Psoas muscle (tissue), 7 donors: ENCODE measurements at regions not wholly inside any gene's neighbourhood (a gene's known extent, or its start where the extent isn't known, plus 50 kb on each side); places are given as distances from the start of the nearest gene placed in this dataset.
A peak's percentile ranks its signal among the peaks of the same experiment; 100 is the strongest.
"Not testable (repeated sequence)": the region's sequence is repeated elsewhere in the genome, so short reads cannot be mapped to it uniquely, and the experiment has no call there.

Source experiments
- ATAC-seq, 4 donors: fragments of 200-7000 bp; cut with Tn5 transposase; one replicate each; pipeline ENCODE4 v1.9.1; 2020; ENCODE audit warnings: moderate library complexity in 3 of 4, mild to moderate bottlenecking in 2 of 4
- DNase-seq, 2 donors: peaks; one replicate each; pipeline ENCODE4 v3.0.0-alpha.2; 2020
- H3K27ac ChIP-seq: fragments of 200-600 bp; one replicate; pipeline ENCODE4 v1.8.0; 2022
- H3K27me3 ChIP-seq, 3 donors: fragments of 200-600 bp in 1 of 3; one replicate each; pipeline versions ENCODE4 v1.6.1 to v1.8.0; 2013 to 2022; ENCODE audit warnings: low read length in 2 of 3, mild to moderate bottlenecking in 2 of 3, moderate library complexity in 1 of 3; ENCODE audit not compliant: insufficient read depth in 3 of 3
- H3K36me3 ChIP-seq, 2 donors: fragments of 200-600 bp in 1 of 2; one replicate each; pipeline versions ENCODE4 v1.6.1 to v1.8.0; 2013 to 2022; ENCODE audit warnings: low read depth in 1 of 2, mild to moderate bottlenecking in 1 of 2, moderate library complexity in 1 of 2; ENCODE audit not compliant: insufficient read depth in 1 of 2
- H3K4me1 ChIP-seq: fragments of 200-600 bp; one replicate; pipeline ENCODE4 v1.8.0; 2022
- H3K4me3 ChIP-seq: fragments of 200-600 bp; one replicate; pipeline ENCODE4 v1.8.0; 2022; ENCODE audit warnings: mild to moderate bottlenecking
- H3K9me3 ChIP-seq: fragments of 200-600 bp; one replicate; pipeline ENCODE4 v1.8.0; 2022
- WGBS, 3 donors: extraction: QIAGEN DNeasy Blood & Tissue Kit; methylation state at CpG; one replicate each; pipeline versions ENCODE4 v1.1.6 to v1.1.7; 2013; 5-methylcytosine and 5-hydroxymethylcytosine counted together
- intact Hi-C, 2 donors: fragments of 100-400 bp; cut with DNase I; formaldehyde crosslinking; loops; one replicate each; pipeline versions ENCODE4 v1.11.0 to v1.14.2; 2022
- donor health status: healthy with polysubstance abuse.
- donor health status: DM: no; HTN: no; CAD: no; lungs with moderate emphysema.
- donor health status: Bipolar disorder and iron deficiency.
- donor health status: healthy.
- donor health status: DM: yes; HTN: yes; CAD: no.
- donor health status: DM: no; HTN: no; CAD: no.
- donor health status: DM: yes; HTN: yes; CAD: no.

DNA sequence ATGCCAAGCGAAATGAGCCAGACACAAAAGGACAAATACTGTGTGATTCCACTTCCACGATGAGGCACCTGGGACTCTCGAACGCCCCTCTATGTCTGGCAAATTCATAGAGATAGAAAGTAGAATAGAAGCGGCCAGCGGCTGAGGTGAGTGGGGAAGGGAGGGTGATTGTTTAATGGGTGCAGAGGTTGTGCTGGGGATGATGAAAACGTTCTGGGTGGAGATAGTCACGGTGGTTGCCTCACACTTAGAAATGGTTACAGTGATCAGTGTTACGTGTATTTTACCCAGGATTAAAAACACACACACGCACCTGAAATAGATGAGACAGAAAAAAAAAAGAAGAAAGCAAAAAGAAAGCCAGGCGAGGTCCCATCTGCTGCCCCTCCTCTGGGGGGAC lies 4057.0 kb upstream of the TPTE start:
- H3K9me3 ChIP-seq, H3K27me3 ChIP-seq, H3K4me3 ChIP-seq, ATAC-seq, H3K27ac ChIP-seq, DNase-seq, intact Hi-C loops, H3K4me1 ChIP-seq, H3K36me3 ChIP-seq: not testable (repeated sequence)
- WGBS, 3 donors, result no CpG with 5 or more reads among the region's 11 CpGs

- DNase-seq, H3K27me3 ChIP-seq, H3K4me1 ChIP-seq, H3K27ac ChIP-seq, H3K9me3 ChIP-seq, H3K36me3 ChIP-seq, intact Hi-C loops, H3K4me3 ChIP-seq: not testable (repeated sequence)
- ATAC-seq, result peak in 1 of 4 donors; percentile 12
- WGBS, 3 donors, result no CpG with 5 or more reads among the region's 62 CpGs
Measured at GRCh38 chr21:6466081-6466698, 4055.2 kb upstream of the TPTE start.

- ATAC-seq, result peak in 1 of 4 donors; percentile 40
Measured at GRCh38 chr21:6466707-6467106, 4054.7 kb upstream of the TPTE start.

GRCh38 chr21:6467189-6467774 lies 4054.1 kb upstream of the TPTE start:
- intact Hi-C loops, H3K36me3 ChIP-seq, H3K9me3 ChIP-seq, DNase-seq, H3K27ac ChIP-seq, H3K27me3 ChIP-seq, H3K4me1 ChIP-seq, H3K4me3 ChIP-seq: not testable (repeated sequence)
- ATAC-seq, result peak in 1 of 4 donors; percentile 56
- 2% methylated on average over 8 of the region's 60 CpGs; no CpG with 5 or more reads in 2 of the 3 donors for WGBS, 3 donors

More at GRCh38 chr21:6466707-6467106, 4054.7 kb upstream of the TPTE start:
- intact Hi-C loops, H3K4me3 ChIP-seq, DNase-seq, H3K4me1 ChIP-seq, H3K27me3 ChIP-seq, H3K27ac ChIP-seq, H3K9me3 ChIP-seq, H3K36me3 ChIP-seq: not testable (repeated sequence)
- no CpG with 5 or more reads among the region's 33 CpGs for WGBS, 3 donors

GRCh38 chr21:6467907-6468306 lies 4053.5 kb upstream of the TPTE start:
- H3K9me3 ChIP-seq, ATAC-seq: not testable (repeated sequence)
- no CpG with 5 or more reads among the region's 55 CpGs for WGBS, 3 donors

GRCh38 chr21:6468331-6468860 lies 4053.0 kb upstream of the TPTE start:
- H3K4me1 ChIP-seq, H3K27ac ChIP-seq, H3K27me3 ChIP-seq, ATAC-seq, intact Hi-C loops, H3K9me3 ChIP-seq, H3K4me3 ChIP-seq, H3K36me3 ChIP-seq: not testable (repeated sequence)
- no CpG with 5 or more reads among the region's 34 CpGs for WGBS, 3 donors
- peak in 1 of 2 donors; percentile 6 for DNase-seq

More at GRCh38 chr21:6467907-6468306, 4053.5 kb upstream of the TPTE start:
- DNase-seq, H3K36me3 ChIP-seq, intact Hi-C loops, H3K27me3 ChIP-seq, H3K4me1 ChIP-seq, H3K27ac ChIP-seq, H3K4me3 ChIP-seq: not testable (repeated sequence)

GRCh38 chr21:6474250-6474968 lies 4047.0 kb upstream of the TPTE start:
- H3K9me3 ChIP-seq, intact Hi-C loops, ATAC-seq, DNase-seq, H3K27ac ChIP-seq, H3K36me3 ChIP-seq, H3K4me3 ChIP-seq, H3K4me1 ChIP-seq, H3K27me3 ChIP-seq: not testable (repeated sequence)
- WGBS, 3 donors, result no CpG with 5 or more reads among the region's 25 CpGs

DNA sequence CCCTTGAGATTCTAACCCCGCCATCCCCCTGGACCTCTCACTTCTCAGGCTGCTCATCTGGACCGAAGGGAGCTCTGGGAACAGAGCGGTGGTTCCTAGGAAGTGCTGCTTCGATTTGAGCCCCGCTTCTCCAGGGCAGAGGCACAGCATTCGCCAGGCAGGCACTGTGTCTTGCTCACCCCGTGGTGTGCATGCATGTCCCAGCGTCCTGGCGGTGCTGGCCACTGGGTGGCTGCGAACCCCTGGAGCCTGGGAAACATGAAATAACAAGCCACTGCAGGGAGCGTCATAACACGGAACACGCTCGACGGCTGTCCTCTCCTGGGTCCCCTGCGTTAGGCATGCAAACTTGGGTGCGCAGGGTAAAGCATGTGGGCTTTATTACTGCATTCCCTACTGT lies 4040.3 kb upstream of the TPTE start:
- DNase-seq, ATAC-seq, intact Hi-C loops, H3K9me3 ChIP-seq, H3K36me3 ChIP-seq, H3K4me1 ChIP-seq, H3K27ac ChIP-seq, H3K27me3 ChIP-seq, H3K4me3 ChIP-seq: not testable (repeated sequence)
- no CpG with 5 or more reads among the region's 17 CpGs for WGBS, 3 donors

DNA sequence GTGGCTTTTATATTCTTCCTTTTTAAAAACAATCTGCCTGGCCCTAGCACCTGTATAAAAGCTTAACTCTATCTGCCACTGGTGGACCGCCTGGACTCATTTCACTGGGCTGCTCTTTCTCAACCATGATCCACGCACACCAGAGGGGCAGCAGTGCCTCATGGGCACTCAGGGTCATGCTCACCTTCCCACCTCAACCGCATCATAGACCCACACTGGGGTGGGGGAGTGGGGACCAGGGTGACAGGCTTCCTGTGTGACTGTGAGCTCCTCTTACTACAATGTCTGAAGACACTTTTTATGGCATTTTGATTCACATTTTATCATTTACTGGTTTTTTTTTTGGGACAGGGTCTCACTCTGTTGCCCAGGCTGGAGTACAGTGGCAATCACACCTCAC lies 4038.8 kb upstream of the TPTE start:
- H3K9me3 ChIP-seq, H3K27me3 ChIP-seq, H3K4me1 ChIP-seq, intact Hi-C loops, H3K36me3 ChIP-seq, H3K27ac ChIP-seq, H3K4me3 ChIP-seq, DNase-seq: not testable (repeated sequence)
- 83 to 93% (median 93%) methylated on average over 1 of the region's 3 CpGs for WGBS, 3 donors
- peak in 1 of 4 donors; percentile 45 for ATAC-seq

- no CpG with 5 or more reads among the region's 4 CpGs for WGBS, 3 donors
- intact Hi-C loops, H3K36me3 ChIP-seq, DNase-seq, H3K27ac ChIP-seq, H3K9me3 ChIP-seq, H3K4me3 ChIP-seq, H3K27me3 ChIP-seq, H3K4me1 ChIP-seq: not testable (repeated sequence)
- ATAC-seq, result peak in 3 of 4 donors; percentile 21 to 37 (median 26)
Measured at GRCh38 chr21:6483645-6484044, 4037.7 kb upstream of the TPTE start.

- ATAC-seq (peak in 1 of 4 donors; percentile 33), DNase-seq (peak in 1 of 2 donors; percentile 17)
- H3K9me3 ChIP-seq, H3K36me3 ChIP-seq, H3K27ac ChIP-seq, H3K27me3 ChIP-seq, intact Hi-C loops, H3K4me3 ChIP-seq, H3K4me1 ChIP-seq: not testable (repeated sequence)
- WGBS, 3 donors, result 90 to 93% methylated on average over 14 to 19 of the region's 26 CpGs; no CpG with 5 or more reads in 1 of the 3 donors
Measured at GRCh38 chr21:6486821-6487220, 4034.6 kb upstream of the TPTE start.
